Caki2 (cell line): ENCODE measurements at regions not wholly inside any gene's neighbourhood (a gene's known extent, or its start where the extent isn't known, plus 50 kb on each side); places are given as distances from the start of the nearest gene placed in this dataset.

Experiments
- DNase-seq: peaks from one replicate; pipeline ENCODE4 v3.0.0-alpha.2; 2015; ENCODE audit warnings: low read depth
- in situ Hi-C: cut with HindIII; loops from 2 replicates; pipeline ENCODE4 v1.10.0; 2016; ENCODE audit warnings: low sequenced_read_pairs, low pct_unique_long_range_greater_than_20kb, mixed read lengths

- no peak for DNase-seq
- in situ Hi-C loops = no loop called here
Measured at GRCh38 chr12:74481078-74481477, 56.6 kb upstream of the ATXN7L3B start.

GRCh38 chr12:74482115-74482514 lies 55.5 kb upstream of the ATXN7L3B start:
- in situ Hi-C loops = no loop called here
- no peak for DNase-seq

GRCh38 chr12:74483057-74483456 lies 54.6 kb upstream of the ATXN7L3B start:
- DNase-seq = no peak

More at GRCh38 chr12:74483057-74483456, 54.6 kb upstream of the ATXN7L3B start:
- in situ Hi-C loops = no loop called here
